Left lung (tissue), 4 donors: ENCODE measurements at regions not wholly inside any gene's neighbourhood (a gene's known extent, or its start where the extent isn't known, plus 50 kb on each side); places are given as distances from the start of the nearest gene placed in this dataset.
"Not testable (repeated sequence)": the region's sequence is repeated elsewhere in the genome, so short reads cannot be mapped to it uniquely, and the experiment has no call there.

ENCODE experiments used
- ATAC-seq: fragments of 200-7000 bp; cut with Tn5 transposase; one replicate; pipeline ENCODE4 v1.9.1; 2020; ENCODE audit warnings: moderate library complexity
- DNase-seq, 4 donors: peaks; one replicate each; pipeline ENCODE4 v3.0.0-alpha.2; 2013 to 2020
- H3K27ac ChIP-seq, 2 donors: fragments of 200-600 bp; sonication (generic) in 1 of 2; one replicate each; pipeline versions ENCODE4 v1.5.0 to v1.8.0; 2020 to 2021
- H3K27me3 ChIP-seq, 2 donors: fragments of 200-600 bp; sonication (generic) in 1 of 2; one replicate each; pipeline versions ENCODE4 v1.5.0 to v1.8.0; 2020 to 2021
- H3K36me3 ChIP-seq, 2 donors: fragments of 200-600 bp; sonication (generic) in 1 of 2; one replicate each; pipeline versions ENCODE4 v1.5.0 to v1.8.0; 2020 to 2021
- H3K4me1 ChIP-seq, 2 donors: fragments of 200-600 bp; one replicate each; pipeline ENCODE4 v1.8.0; 2021
- H3K4me3 ChIP-seq, 2 donors: fragments of 200-600 bp; sonication (generic) in 1 of 2; one replicate each; pipeline versions ENCODE4 v1.5.0 to v1.8.0; 2020 to 2021; ENCODE audit warnings: mild to moderate bottlenecking in 1 of 2
- H3K9me3 ChIP-seq, 2 donors: fragments of 200-600 bp; sonication (generic) in 1 of 2; one replicate each; pipeline versions ENCODE4 v1.5.0 to v1.8.0; 2020 to 2021
- CTCF ChIP-seq, 2 donors: fragments of 200-600 bp; sonication (generic) in 1 of 2; IDR thresholded peaks; one replicate each; pipeline versions ENCODE4 v1.5.0 to v1.8.0; 2021; ENCODE audit warnings: antibody characterized with exemption in 2 of 2
- intact Hi-C, 2 donors: fragments of 100-400 bp; cut with DNase I; formaldehyde crosslinking; loops; one replicate each; pipeline versions ENCODE4 v1.11.2 to v1.14.2; 2022
- donor health status: DM: no; HTN: yes; CAD: no.
- donor health status: DM: no; HTN: no; CAD: no.

GRCh38 chr10:46095943-46096342, 49.9 kb upstream of the MSMB start:
- ATAC-seq, intact Hi-C loops, H3K27ac ChIP-seq, H3K36me3 ChIP-seq, DNase-seq, H3K27me3 ChIP-seq, H3K4me3 ChIP-seq, H3K9me3 ChIP-seq: not testable (repeated sequence)
- H3K4me1 ChIP-seq: peaks cover 0 to 45% of the 10 kb centered on the region in 2 donors

GRCh38 chr10:46096446-46096845, 50.4 kb upstream of the MSMB start:
- TF ChIP-seq CTCF (IDR thresholded peaks at IDR 0.05): no peak
- Histone ChIP-seq H3K4me1 (peaks cover 0 to 40% of the 10 kb centered on the region in 2 donors), H3K4me3 (no peak overlapping the region), H3K9me3 (no peaks in the 10 kb centered on the region), H3K27ac (no peak overlapping the region), H3K36me3 (no peaks in the 10 kb centered on the region), H3K27me3 (no peaks in the 10 kb centered on the region)
- no peak for DNase-seq
- intact Hi-C loops: no loop called here
- no peak for ATAC-seq

- DNase-seq: no peak
- no peak overlapping the region for H3K27ac ChIP-seq
- H3K4me1 ChIP-seq: peaks cover 0 to 34% of the 10 kb centered on the region in 2 donors
- TF ChIP-seq CTCF (IDR thresholded peaks at IDR 0.05): no peak
- H3K9me3 ChIP-seq: no peaks in the 10 kb centered on the region
- H3K4me3 ChIP-seq: no peak overlapping the region
- ATAC-seq: no peak
- H3K27me3 ChIP-seq: no peaks in the 10 kb centered on the region
- H3K36me3 ChIP-seq: no peaks in the 10 kb centered on the region
- intact Hi-C loops: no loop called here
Observed at GRCh38 chr10:46096909-46097575, 51.0 kb upstream of the MSMB start.

GRCh38 chr10:46097576-46098317, 51.7 kb upstream of the MSMB start:
- intact Hi-C loops: no loop called here
- H3K36me3 ChIP-seq: no peaks in the 10 kb centered on the region
- TF ChIP-seq CTCF (IDR thresholded peaks at IDR 0.05): no peak
- H3K27ac ChIP-seq: no peak overlapping the region
- DNase-seq: no peak
- no peak overlapping the region for H3K4me3 ChIP-seq
- H3K9me3 ChIP-seq: no peaks in the 10 kb centered on the region
- no peaks in the 10 kb centered on the region for H3K27me3 ChIP-seq
- peaks cover 0 to 28% of the 10 kb centered on the region in 2 donors for H3K4me1 ChIP-seq
- ATAC-seq: no peak

GRCh38 chr10:46098386-46098785, 52.3 kb upstream of the MSMB start:
- DNase-seq: no peak
- no peak for TF ChIP-seq CTCF (IDR thresholded peaks at IDR 0.05)
- H3K4me3 ChIP-seq: no peak overlapping the region
- H3K27ac ChIP-seq: no peak overlapping the region
- ATAC-seq: no peak
- H3K9me3 ChIP-seq: no peaks in the 10 kb centered on the region
- H3K27me3 ChIP-seq: no peaks in the 10 kb centered on the region
- intact Hi-C loops: no loop called here
- H3K36me3 ChIP-seq: no peaks in the 10 kb centered on the region
- H3K4me1 ChIP-seq: peaks cover 0 to 28% of the 10 kb centered on the region in 2 donors

- ATAC-seq, H3K4me3 ChIP-seq, DNase-seq, H3K27ac ChIP-seq, intact Hi-C loops, H3K9me3 ChIP-seq, H3K36me3 ChIP-seq, H3K27me3 ChIP-seq: not testable (repeated sequence)
- peaks cover 0 to 28% of the 10 kb centered on the region in 2 donors for H3K4me1 ChIP-seq
Observed at GRCh38 chr10:46098925-46099324, 52.9 kb upstream of the MSMB start.
